ENCODE measurements at regions not wholly inside any gene's neighbourhood (a gene's known extent, or its start where the extent isn't known, plus 50 kb on each side); places are given as distances from the start of the nearest gene placed in this dataset.

- no peaks in the 10 kb centered on the region for H4K20me1 ChIP-seq (ENCODE audit: insufficient read depth)
- no peaks in the 10 kb centered on the region for H3K9me3 ChIP-seq
- TF ChIP-seq NRF1 (IDR thresholded peaks at IDR 0.05; ENCODE audit: low read depth, low read length) (no peak), USF1 (IDR thresholded peaks at IDR 0.05; ENCODE audit: borderline replicate concordance, low read depth) (no peak), CHD2 (IDR thresholded peaks at IDR 0.05; ENCODE audit: low read length, partially characterized antibody) (no peak), FOXJ3 (CRISPR knock-in tag; IDR thresholded peaks at IDR 0.05) (no peak)
- H3K9ac ChIP-seq, result no peak overlapping the region
- no peak for DNase-seq
- no peaks in the 10 kb centered on the region for H3F3A ChIP-seq (replicated peaks; ENCODE audit: insufficient read depth)
- ChIA-PET POLR2A (no interaction called here), CTCF (no interaction called here)
- H3K9me2 ChIP-seq, result no peaks in the 10 kb centered on the region
- 34% methylated on average over 2 of the region's 2 CpGs for WGBS (ENCODE audit: low lambda C conversion rate)
- H3K27me3 ChIP-seq (ENCODE audit: insufficient read depth), result no peaks in the 10 kb centered on the region
- H3K4me1 ChIP-seq (ENCODE audit: control insufficient read depth in 1 of 2, insufficient read depth in 2 of 2, low read depth in 1 of 2, low read length in 1 of 2), result peaks cover 0 to 6% of the 10 kb centered on the region in 2 experiments; a peak in 2 of 4 replicates
- H3K4me3 ChIP-seq (ENCODE audit: low read depth in 2 of 2, low read length in 1 of 2), result no peak overlapping the region
- no peak overlapping the region for H3K4me2 ChIP-seq
- H2AFZ ChIP-seq (ENCODE audit: low read depth), result no peak overlapping the region
- no peak overlapping the region for H3K27ac ChIP-seq (ENCODE audit: low read depth in 2 of 2, low read length in 1 of 2)
- H3K36me3 ChIP-seq (replicated peaks in 1 of 2; ENCODE audit: control insufficient read depth in 1 of 2, insufficient read depth in 2 of 2, low read length in 1 of 2), result no peaks in the 10 kb centered on the region
- H3K79me2 ChIP-seq (ENCODE audit: insufficient read depth), result no peaks in the 10 kb centered on the region
Measured at GRCh38 chr13:97538203-97538602, 104.2 kb downstream of the RAP2A start.

GRCh38 chr13:97539651-97540610, 106.0 kb downstream of the RAP2A start:
- Histone ChIP-seq H3K9me3 (no peaks in the 10 kb centered on the region), H3K27me3 (ENCODE audit: insufficient read depth) (no peaks in the 10 kb centered on the region), H3K4me2 (no peak overlapping the region), H3K4me1 (ENCODE audit: control insufficient read depth in 1 of 2, insufficient read depth in 2 of 2, low read depth in 1 of 2, low read length in 1 of 2) (peaks cover 0 to 6% of the 10 kb centered on the region in 2 experiments; a peak in 1 of 4 replicates), H3F3A (replicated peaks; ENCODE audit: insufficient read depth) (no peaks in the 10 kb centered on the region), H3K9ac (no peak overlapping the region), H2AFZ (ENCODE audit: low read depth) (no peak overlapping the region), H3K9me2 (no peaks in the 10 kb centered on the region), H3K79me2 (ENCODE audit: insufficient read depth) (no peaks in the 10 kb centered on the region), H3K36me3 (replicated peaks in 1 of 2; ENCODE audit: control insufficient read depth in 1 of 2, insufficient read depth in 2 of 2, low read length in 1 of 2) (no peaks in the 10 kb centered on the region), H3K27ac (ENCODE audit: low read depth in 2 of 2, low read length in 1 of 2) (no peak overlapping the region), H4K20me1 (ENCODE audit: insufficient read depth) (no peaks in the 10 kb centered on the region), H3K4me3 (ENCODE audit: low read depth in 2 of 2, low read length in 1 of 2) (no peak overlapping the region)
- peak; percentile 14; the same call in 1 of the 2 replicates for TF ChIP-seq FOSL2 (IDR thresholded peaks at IDR 0.05; ENCODE audit: borderline replicate concordance, low read depth)
- no peak for TF ChIP-seq FOXJ3 (CRISPR knock-in tag; IDR thresholded peaks at IDR 0.05)
- DNase-seq, result no peak
- ChIA-PET POLR2A (no interaction called here), CTCF (interaction anchor here (1.0 kb wide), 1 partner anchor 8 kb away, joined by 3 read pairs; no protein-coding TSS in a partner anchor)
- WGBS (ENCODE audit: low lambda C conversion rate), result 33% methylated on average over 4 of the region's 4 CpGs

- H3K27me3 ChIP-seq (ENCODE audit: insufficient read depth), result no peaks in the 10 kb centered on the region
- CTCF ChIA-PET, result no interaction called here
Measured at GRCh38 chr13:97540696-97541095, 106.7 kb downstream of the RAP2A start.

More at GRCh38 chr13:97540696-97541095, 106.7 kb downstream of the RAP2A start:
- TF ChIP-seq FOSL2 (IDR thresholded peaks at IDR 0.05; ENCODE audit: borderline replicate concordance, low read depth) (no peak), GABPA (IDR thresholded peaks at IDR 0.05; ENCODE audit: low read depth) (no peak), RFX5 (IDR thresholded peaks at IDR 0.05; ENCODE audit: low read length) (no peak), ZBTB33 (IDR thresholded peaks at IDR 0.05; ENCODE audit: borderline replicate concordance, low read depth) (no peak)
- Histone ChIP-seq H3K4me1 (ENCODE audit: control insufficient read depth in 1 of 2, insufficient read depth in 2 of 2, low read depth in 1 of 2, low read length in 1 of 2) (peaks cover 0 to 6% of the 10 kb centered on the region in 2 experiments; a peak in 1 of 4 replicates), H3K79me2 (ENCODE audit: insufficient read depth) (no peaks in the 10 kb centered on the region), H2AFZ (ENCODE audit: low read depth) (no peak overlapping the region), H3K36me3 (replicated peaks in 1 of 2; ENCODE audit: control insufficient read depth in 1 of 2, insufficient read depth in 2 of 2, low read length in 1 of 2) (no peaks in the 10 kb centered on the region), H3K27ac (ENCODE audit: low read depth in 2 of 2, low read length in 1 of 2) (no peak overlapping the region), H3K4me3 (ENCODE audit: low read depth in 2 of 2, low read length in 1 of 2) (no peak overlapping the region), H4K20me1 (ENCODE audit: insufficient read depth) (no peaks in the 10 kb centered on the region), H3K9ac (no peak overlapping the region), H3K9me2 (no peaks in the 10 kb centered on the region), H3K4me2 (no peak overlapping the region), H3K9me3 (no peaks in the 10 kb centered on the region), H3F3A (replicated peaks; ENCODE audit: insufficient read depth) (no peaks in the 10 kb centered on the region)
- POLR2A ChIA-PET, result no interaction called here
- 38% methylated on average over 6 of the region's 6 CpGs for WGBS (ENCODE audit: low lambda C conversion rate)
- no peak for DNase-seq
